Left ventricle myocardium inferior (tissue), 1 donor: ENCODE measurements at regions not wholly inside any gene's neighbourhood (a gene's known extent, or its start where the extent isn't known, plus 50 kb on each side); places are given as distances from the start of the nearest gene placed in this dataset.
"Not testable (repeated sequence)": the region's sequence is repeated elsewhere in the genome, so short reads cannot be mapped to it uniquely, and the experiment has no call there.

ENCODE experiments used
- DNase-seq: peaks from one replicate; pipeline ENCODE4 v3.0.0-alpha.2; 2020
- H3K27ac ChIP-seq: fragments of 200-600 bp; replicated peaks from 2 replicates; pipeline ENCODE4 v1.8.0; 2021
- H3K27me3 ChIP-seq: fragments of 200-600 bp; 2 replicates; pipeline ENCODE4 v1.8.0; 2021; ENCODE audit warnings: low read depth
- H3K36me3 ChIP-seq: fragments of 200-600 bp; 2 replicates; pipeline ENCODE4 v1.8.0; 2021
- H3K4me1 ChIP-seq: fragments of 200-600 bp; 2 replicates; pipeline ENCODE4 v1.8.0; 2021
- H3K4me3 ChIP-seq: fragments of 200-600 bp; 2 replicates; pipeline ENCODE4 v1.8.0; 2021; ENCODE audit warnings: mild to moderate bottlenecking, moderate library complexity
- H3K9me3 ChIP-seq: fragments of 200-600 bp; replicated peaks from 2 replicates; pipeline ENCODE4 v1.8.0; 2021
- intact Hi-C: fragments of 100-400 bp; cut with micrococcal nuclease; formaldehyde crosslinking; loops from one replicate; pipeline ENCODE4 v1.11.0; 2022
- TF ChIP-seq, protein P1 (sequence below): fragments of 200-600 bp; IDR thresholded peaks from 2 replicates; pipeline ENCODE4 v1.8.0; 2021; ENCODE audit warnings: antibody characterized with exemption, mild to moderate bottlenecking, borderline replicate concordance
- donor health status: DM: no; HTN: yes; CAD: no; lungs with severe emphysema.

DNA sequence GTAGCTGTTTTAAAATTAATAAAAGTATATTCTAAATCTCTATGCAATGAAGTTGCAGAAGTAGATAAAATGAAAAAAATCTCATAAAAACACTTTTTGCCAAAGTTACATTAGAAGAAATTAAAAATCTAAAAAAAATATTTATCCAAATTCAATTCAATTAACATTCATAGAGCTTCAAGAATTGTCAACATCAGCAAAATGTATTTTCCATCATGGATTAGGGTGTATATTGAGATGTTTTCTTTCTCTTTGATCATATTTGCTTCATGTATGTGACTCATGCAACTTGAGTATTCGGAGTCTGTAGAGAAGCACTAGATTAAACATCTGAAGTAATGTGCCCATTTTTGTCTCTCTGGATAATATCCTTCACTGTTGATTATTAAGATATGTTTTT lies 415.3 kb upstream of the FAM174A start:
- H3K4me1 ChIP-seq = no peaks in the 10 kb centered on the region

DNA sequence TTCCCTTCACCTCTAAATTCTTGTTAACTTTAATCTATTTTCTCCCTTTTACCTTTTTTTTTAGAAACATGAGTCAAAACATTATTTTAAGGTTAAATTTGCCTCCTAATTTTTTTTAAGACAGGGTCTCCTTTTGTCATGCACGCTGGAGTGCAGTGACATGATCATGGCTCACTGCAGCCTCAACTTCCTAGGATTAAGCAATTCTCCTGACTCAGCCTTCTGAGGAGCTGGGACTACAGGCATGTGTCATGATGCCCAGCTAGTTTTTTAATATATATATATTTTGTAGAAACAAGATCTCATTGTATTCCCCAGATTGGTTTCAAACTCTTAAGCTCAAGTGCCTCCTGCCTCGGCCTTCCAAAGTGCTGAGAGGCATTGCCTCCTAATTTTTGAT lies 424.7 kb upstream of the FAM174A start:
- no peaks in the 10 kb centered on the region for H3K27me3 ChIP-seq
- peaks cover 31% of the 10 kb centered on the region for H3K9me3 ChIP-seq
- no peak overlapping the region for H3K27ac ChIP-seq
- no peaks in the 10 kb centered on the region for H3K36me3 ChIP-seq
- no peak for DNase-seq
- H3K4me1 ChIP-seq = no peaks in the 10 kb centered on the region
- intact Hi-C loops = no loop called here
- no peak overlapping the region for H3K4me3 ChIP-seq
- TF ChIP-seq, protein P1, sequence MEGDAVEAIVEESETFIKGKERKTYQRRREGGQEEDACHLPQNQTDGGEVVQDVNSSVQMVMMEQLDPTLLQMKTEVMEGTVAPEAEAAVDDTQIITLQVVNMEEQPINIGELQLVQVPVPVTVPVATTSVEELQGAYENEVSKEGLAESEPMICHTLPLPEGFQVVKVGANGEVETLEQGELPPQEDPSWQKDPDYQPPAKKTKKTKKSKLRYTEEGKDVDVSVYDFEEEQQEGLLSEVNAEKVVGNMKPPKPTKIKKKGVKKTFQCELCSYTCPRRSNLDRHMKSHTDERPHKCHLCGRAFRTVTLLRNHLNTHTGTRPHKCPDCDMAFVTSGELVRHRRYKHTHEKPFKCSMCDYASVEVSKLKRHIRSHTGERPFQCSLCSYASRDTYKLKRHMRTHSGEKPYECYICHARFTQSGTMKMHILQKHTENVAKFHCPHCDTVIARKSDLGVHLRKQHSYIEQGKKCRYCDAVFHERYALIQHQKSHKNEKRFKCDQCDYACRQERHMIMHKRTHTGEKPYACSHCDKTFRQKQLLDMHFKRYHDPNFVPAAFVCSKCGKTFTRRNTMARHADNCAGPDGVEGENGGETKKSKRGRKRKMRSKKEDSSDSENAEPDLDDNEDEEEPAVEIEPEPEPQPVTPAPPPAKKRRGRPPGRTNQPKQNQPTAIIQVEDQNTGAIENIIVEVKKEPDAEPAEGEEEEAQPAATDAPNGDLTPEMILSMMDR = no peak

More for the DNA sequence above, 415.3 kb upstream of the FAM174A start:
- TF ChIP-seq, protein P1 = no peak
- no peaks in the 10 kb centered on the region for H3K27me3 ChIP-seq
- DNase-seq = no peak
- intact Hi-C loops = no loop called here
- H3K36me3 ChIP-seq = no peaks in the 10 kb centered on the region
- H3K4me3 ChIP-seq = no peak overlapping the region
- H3K9me3 ChIP-seq = no peaks in the 10 kb centered on the region
- H3K27ac ChIP-seq = no peak overlapping the region

DNA sequence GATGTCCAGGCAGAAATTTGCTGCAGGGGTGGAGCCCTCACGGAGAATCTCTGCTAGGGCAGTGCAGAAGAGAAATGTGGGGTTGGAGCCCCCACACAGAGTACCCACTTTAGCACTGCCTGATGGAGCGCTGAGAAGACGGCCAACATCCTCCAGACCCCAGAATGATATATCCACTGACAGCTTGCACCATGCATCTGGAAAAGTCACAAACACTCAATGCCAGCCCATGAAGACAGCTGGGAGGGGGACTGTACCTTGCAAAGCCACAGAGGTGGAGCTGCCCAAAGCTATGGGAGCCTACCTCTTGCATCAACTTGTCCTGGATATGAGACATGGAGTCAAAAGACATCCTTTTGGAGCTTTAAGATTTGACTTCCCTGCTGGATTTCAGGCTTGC lies 426.3 kb upstream of the FAM174A start:
- Histone ChIP-seq H3K27ac (no peak overlapping the region), H3K36me3 (no peaks in the 10 kb centered on the region), H3K4me3 (no peak overlapping the region), H3K4me1 (no peaks in the 10 kb centered on the region), H3K27me3 (no peaks in the 10 kb centered on the region), H3K9me3 (peaks cover 31% of the 10 kb centered on the region)
- TF ChIP-seq, protein P1 = no peak
- no peak for DNase-seq
- intact Hi-C loops = no loop called here

DNA sequence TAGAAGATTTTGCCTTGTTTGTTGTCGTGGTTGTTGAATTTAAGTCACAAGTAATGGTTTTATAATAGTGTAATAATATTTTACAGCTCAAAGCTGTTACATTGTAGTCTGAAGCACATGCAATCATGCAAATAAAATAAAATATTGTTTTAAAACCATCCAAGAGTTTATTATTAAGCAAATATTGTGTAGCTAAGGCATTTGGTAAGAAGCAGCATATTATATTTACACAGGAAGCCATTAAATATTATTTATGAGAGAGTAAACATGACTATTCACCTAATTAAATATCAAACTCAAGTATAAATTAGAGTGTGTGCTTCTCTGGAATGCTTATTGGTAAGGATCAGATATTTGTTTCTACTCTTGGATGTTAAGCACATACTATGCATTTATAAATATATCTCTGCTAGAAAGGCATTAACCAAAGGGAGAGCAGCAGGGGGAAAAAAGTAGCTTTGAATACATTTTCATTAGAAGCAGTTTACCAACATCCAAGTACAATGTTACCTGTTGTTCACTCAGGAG lies 431.5 kb upstream of the FAM174A start:
- DNase-seq, H3K27me3 ChIP-seq, intact Hi-C loops, H3K36me3 ChIP-seq, H3K27ac ChIP-seq, H3K4me3 ChIP-seq, H3K4me1 ChIP-seq: not testable (repeated sequence)
- peaks cover 15% of the 10 kb centered on the region for H3K9me3 ChIP-seq

DNA sequence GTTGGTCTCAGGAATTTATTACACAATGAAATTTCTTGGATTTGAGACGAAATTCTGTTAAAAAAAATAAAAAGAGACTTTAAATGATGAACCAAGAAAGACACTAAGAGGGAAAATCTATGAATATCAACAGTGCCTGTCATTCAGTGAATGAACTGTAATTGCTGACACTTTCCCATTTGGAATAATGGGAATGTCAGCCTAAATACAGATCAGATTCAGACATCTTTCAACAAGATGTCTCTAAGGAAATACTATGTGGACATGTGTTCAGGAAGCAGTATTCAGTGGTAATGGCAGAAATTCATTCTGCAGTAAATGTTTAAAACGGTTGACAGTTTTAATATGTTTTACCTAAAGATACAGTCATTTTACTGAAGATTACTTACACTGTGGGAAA lies 433.7 kb upstream of the FAM174A start:
- H3K27ac ChIP-seq, intact Hi-C loops, H3K36me3 ChIP-seq, H3K4me3 ChIP-seq, H3K9me3 ChIP-seq, DNase-seq, H3K4me1 ChIP-seq, H3K27me3 ChIP-seq: not testable (repeated sequence)

DNA sequence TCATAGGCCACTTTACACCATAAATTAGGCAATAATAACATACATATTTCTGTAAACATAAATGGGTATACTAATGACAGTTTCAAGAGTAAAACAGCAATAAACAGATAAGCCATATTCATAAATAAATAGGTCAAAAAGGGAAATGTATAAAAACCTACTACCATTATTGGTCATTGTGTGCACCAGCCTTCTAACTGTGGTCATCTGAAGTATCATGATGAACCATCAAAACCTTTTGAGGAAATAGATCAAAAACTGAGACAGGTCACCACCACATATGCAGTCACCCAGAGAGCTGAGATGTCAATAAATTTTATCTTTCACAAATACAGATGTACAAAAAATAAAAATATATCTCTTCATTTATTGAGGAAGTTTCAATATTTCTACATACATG lies 438.8 kb upstream of the FAM174A start:
- H3K27me3 ChIP-seq, intact Hi-C loops, H3K4me1 ChIP-seq, H3K4me3 ChIP-seq, DNase-seq, H3K9me3 ChIP-seq, H3K36me3 ChIP-seq, H3K27ac ChIP-seq: not testable (repeated sequence)

DNA sequence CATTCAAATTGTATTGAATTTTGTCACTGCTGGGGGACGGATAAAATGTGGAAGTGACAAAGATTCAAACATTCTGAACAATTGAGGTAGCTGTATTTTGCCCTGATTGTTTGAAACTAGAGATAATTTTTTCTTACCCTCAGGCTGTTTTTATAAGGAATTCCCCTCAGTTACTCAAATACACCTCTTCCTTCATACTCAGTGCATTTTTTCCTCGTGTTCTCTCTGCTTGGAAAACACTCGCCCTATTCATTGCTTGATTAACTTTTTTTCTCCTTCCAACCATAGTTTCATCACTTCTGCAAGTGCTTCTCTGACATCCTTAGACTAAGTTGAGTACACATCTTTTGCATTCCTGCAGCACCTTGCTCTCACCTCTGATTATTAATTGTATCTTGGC lies 454.5 kb upstream of the FAM174A start:
- H3K9me3 ChIP-seq, H3K36me3 ChIP-seq, H3K4me1 ChIP-seq, DNase-seq, H3K27ac ChIP-seq, H3K27me3 ChIP-seq, H3K4me3 ChIP-seq, intact Hi-C loops: not testable (repeated sequence)

DNA sequence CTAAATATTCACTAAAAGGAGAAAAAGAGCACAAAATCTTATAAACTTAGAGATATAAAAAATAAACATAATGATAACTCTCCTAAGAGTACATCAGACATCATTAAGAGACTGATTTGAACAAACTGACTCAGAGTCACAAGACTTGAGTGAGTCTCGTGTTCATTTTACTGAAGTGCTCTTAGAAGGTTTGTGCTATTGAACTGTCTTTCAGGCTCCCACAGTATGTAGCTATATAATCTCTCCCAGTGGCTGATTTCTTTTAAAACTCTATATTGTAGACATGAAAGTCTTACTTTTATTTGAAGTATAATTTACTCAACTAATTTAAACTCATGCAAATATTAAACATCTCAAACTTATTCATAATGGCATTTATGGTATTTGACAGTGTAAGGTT lies 456.0 kb upstream of the FAM174A start:
- H3K36me3 ChIP-seq, DNase-seq, intact Hi-C loops, H3K9me3 ChIP-seq, H3K4me3 ChIP-seq, H3K27ac ChIP-seq, H3K27me3 ChIP-seq, H3K4me1 ChIP-seq: not testable (repeated sequence)

DNA sequence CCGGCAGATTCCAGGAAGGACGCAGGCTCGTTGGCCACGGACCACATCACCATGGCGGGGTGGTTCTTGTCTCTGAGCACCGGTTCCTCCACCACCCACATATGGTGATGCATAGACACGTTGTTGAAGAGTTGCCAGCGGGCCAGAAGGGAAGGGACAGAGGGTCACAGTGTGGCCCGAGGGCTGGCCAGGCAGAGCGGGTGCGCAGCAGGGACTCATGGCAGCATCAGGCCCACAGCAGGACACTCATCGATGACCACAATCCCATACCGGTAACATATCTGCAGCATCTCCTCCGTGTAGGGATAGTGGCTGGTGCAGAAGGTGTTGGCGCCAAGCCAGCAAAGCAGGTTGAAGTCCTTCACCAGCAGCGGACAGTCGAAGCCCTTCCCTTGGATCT lies 469.2 kb upstream of the FAM174A start:
- H3K27me3 ChIP-seq, H3K4me3 ChIP-seq, H3K9me3 ChIP-seq, H3K4me1 ChIP-seq, H3K27ac ChIP-seq, H3K36me3 ChIP-seq, DNase-seq, intact Hi-C loops: not testable (repeated sequence)
